GM19043 (cell line): ENCODE measurements at regions not wholly inside any gene's neighbourhood (a gene's known extent, or its start where the extent isn't known, plus 50 kb on each side); places are given as distances from the start of the nearest gene placed in this dataset.

Experiments used
- ATAC-seq: cut with Tn5 transposase; IDR thresholded peaks from one replicate; pipeline ENCODE4 v1.9.1; 2021; ENCODE audit warnings: low read depth; ENCODE audit not compliant: unreplicated experiment

GRCh38 chr2:163462993-163463392, 272.8 kb downstream of the FIGN start:
- no peak for ATAC-seq

GRCh38 chr2:163459986-163460385, 275.8 kb downstream of the FIGN start:
- no peak for ATAC-seq

DNA sequence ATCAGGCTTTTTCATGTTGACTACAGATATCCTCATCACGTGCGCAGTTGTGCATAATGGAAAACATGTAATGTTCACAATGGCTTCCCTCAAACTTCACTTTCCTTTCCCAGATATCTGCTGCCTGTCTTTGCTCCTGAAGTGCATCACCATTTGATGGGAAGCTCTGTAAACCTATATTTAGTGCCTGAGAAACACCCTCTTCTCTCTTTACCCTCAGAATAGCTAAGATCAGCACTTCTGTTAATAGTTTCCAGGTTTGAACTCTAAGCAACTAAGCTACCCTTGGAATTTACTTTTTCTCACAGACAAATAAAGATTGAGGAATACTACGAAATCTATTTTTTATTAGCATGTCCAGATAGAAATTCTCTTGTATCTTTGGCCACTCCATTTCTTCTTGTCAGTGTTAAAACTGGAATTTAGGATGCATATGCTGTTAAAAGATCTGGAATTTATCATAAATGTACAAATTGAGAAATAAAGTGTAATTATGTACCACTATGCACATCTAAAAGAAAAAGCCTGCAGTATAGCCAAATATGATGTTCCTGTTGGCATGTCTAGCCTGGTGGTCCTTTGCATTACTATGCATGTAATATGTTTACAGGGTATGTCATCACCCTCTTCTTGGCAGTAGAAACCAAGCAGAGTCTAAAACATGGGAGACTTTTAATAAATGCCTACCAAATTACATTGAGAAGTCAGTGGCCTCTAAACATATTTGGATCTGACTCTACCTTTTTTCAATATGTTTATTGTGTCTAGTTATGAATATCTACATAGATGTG, 278.7 kb downstream of the FIGN start:
- ATAC-seq, result no peak

GRCh38 chr2:163455815-163456214, 280.0 kb downstream of the FIGN start:
- ATAC-seq, result peak; percentile 92

GRCh38 chr2:163453920-163454319, 281.9 kb downstream of the FIGN start:
- no peak for ATAC-seq

DNA sequence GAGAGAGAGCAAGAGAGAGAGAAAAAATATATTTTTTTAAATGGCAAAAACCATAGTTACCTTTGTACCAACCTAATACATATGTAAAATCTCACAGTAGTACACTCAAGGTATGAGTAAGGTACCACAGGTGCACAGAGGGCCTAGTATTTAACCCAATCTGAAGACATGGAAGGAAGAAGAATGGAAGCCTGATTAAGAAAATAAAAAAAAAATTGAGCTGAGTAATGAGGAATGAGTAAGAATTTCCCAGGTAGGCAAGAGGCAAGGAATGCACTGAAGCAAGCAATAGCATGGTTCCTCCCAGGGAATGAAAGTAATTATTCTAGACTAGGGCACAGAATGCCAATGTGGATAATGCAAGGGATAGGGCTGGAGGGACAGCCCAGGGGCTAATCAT, 294.2 kb downstream of the FIGN start:
- ATAC-seq, result no peak

GRCh38 chr2:163436963-163437362, 298.8 kb downstream of the FIGN start:
- no peak for ATAC-seq

GRCh38 chr2:163428187-163428586, 307.6 kb downstream of the FIGN start:
- ATAC-seq, result no peak

DNA sequence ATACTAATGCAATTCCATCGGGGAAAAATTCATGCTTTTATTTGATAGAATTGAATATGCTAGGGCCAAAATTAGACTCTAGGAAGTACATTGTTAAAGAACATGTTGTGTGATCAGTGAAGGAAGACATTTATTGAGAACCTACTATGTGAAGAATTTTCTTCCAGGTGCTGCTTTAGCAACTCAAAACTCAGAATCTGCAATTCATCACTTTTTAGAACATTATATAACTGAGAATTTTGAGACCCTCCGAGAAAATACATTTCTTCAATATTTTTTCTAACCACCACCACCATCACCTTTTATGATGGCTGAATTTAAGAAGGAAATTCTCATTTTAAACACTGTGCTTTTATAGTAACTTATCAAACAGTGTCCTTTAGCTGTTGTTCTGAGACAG, 315.2 kb downstream of the FIGN start:
- no peak for ATAC-seq

- no peak for ATAC-seq
Observed at GRCh38 chr2:163419000-163419830, 316.6 kb downstream of the FIGN start.

DNA sequence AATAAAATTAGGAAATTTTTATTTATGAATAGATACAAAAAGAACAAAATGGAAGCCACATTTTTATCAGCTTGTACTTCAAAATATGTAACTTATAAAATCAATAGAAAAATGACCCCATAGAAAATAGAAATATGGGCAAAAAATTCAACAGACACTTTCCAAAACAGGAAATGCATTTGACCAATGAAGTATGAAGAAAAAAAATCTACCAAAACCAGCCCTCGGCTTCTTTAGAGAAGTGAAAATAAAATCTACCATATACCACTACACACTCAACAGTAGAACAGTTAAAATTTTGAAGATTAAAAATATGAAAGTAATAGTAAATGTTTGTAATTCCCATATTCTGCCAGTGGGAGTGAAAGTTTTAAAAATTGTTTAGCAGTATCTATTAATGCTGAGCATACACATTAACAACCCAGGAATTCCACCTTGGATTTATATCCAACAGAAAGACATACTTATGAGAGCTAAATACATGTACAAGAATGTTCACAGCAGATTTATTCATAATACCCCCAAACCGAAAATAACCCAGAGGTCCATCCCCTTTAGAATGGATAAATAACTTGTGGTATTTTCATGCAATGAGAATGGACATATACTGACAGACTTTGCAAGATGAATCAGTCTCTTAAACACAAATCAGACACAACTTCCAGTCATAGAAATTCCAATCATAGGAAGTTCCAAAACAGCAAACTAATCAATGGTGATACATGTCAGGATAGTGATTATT, 318.0 kb downstream of the FIGN start:
- peak; percentile 92 for ATAC-seq

DNA sequence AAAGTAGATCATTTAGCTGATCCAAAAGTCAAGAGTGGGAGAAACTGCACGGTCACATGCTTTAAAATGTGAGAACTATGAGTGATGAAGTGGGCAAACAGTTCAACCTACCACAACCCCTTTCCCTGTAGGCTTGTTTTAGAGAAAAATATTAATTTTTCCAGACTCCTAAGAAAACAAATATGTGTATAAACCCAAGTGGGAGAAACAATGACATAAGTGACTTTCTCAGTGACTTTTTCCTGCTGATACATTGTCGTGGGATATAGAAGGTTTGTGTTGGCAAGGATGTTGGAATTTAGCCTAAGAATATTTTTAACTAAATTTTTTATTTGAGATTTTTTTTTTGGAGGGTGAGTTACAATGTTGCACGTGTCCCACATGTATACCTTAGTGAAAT, 321.7 kb downstream of the FIGN start:
- ATAC-seq, result no peak

GRCh38 chr2:163407296-163407695, 328.5 kb downstream of the FIGN start:
- no peak for ATAC-seq

DNA sequence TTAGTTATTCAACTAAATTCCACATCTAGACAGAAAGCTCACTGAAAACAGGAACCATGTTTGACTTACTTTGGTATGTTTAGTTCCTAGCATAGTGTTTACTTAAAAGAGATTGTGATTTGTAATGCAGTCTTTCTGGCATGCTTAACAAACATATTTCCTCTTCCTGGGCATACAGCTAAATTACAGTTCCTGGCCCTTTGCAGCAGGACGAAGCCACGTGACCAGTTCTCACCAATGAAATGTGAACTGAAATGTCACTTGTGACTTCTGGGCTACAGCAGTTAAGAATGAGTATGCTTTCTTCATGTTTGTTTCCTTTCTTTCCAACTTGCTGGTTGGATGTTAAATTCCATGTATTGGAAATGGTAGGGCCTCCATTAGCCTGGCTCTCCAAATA, 330.5 kb downstream of the FIGN start:
- no peak for ATAC-seq

DNA sequence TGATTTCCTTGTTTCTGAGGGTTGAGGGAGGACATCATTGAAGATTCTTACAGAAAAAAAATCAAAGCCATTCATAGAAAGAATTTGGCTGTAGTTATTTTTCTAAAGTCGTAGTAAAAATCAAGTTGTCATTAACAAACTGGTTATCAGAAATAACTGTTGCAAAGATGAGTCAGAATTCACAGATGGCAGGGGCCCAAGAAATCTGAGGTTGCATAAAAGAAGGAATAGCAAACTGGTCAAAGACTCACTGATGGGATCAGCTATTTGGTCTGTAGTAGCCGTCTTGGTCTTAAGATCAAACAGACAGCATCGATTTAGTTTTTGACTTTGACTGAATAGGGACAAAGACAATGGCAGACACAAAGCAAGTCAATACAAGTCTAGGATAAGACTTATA, 334.3 kb downstream of the FIGN start:
- no peak for ATAC-seq

GRCh38 chr2:163397451-163397850, 338.4 kb downstream of the FIGN start:
- ATAC-seq, result no peak

DNA sequence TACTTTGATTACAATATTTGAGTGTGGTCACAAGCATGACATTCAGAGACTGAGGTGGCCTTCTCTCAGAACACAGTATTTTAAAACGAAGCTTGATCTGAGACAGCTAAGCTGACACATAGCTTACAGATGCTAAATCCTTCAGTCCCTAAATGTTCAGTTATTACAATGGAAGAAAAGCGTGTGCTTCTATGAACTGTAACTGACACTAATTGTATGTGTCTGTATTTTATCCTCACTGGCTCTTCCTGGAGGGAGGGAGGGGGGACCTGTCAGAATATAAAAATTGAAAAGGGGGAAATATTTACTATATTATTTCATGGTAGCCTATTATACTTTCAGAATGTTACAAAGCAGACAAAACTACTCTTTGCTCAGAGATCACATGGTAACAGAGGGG, 340.2 kb downstream of the FIGN start:
- no peak for ATAC-seq

DNA sequence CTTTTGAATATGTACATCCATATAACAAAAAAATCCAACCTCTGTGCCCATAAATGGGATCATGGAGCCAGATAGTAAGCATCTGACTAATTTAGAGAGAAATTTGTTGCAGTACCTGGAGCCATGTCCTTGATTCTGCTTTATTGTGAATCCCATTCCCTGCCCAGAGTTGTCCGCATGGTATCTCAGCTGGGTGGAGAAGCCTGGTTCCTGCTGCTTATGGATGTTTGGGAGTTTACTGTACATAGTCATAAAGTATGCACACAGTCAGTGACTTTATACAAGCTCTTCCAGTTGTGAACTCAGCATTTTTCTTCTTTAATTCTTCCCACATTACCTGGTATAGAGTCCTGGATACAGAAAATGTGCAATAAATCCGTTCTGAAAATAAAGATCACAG, 346.0 kb downstream of the FIGN start:
- ATAC-seq, result no peak

- no peak for ATAC-seq
Observed at GRCh38 chr2:163375472-163375871, 360.3 kb downstream of the FIGN start.

- no peak for ATAC-seq
Observed at GRCh38 chr2:163375070-163375469, 360.7 kb downstream of the FIGN start.

DNA sequence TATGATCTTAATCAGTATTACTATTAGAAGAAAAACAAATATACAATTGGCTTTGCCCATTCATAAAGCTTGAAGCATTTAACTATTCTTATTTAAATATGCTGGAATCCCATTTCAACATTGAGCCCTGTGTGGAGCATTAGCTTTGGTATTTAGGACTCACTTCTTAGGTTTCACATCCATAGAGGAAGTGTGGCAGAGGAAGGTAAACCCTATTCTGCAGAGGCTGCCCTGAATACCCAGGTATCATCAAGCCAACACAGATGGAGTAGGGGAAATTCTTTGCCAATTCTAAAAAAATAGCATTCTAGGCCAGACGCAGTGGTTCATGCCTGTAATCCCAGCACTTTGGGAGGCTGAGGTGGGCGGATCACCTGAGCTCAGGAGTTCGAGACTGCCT, 361.5 kb downstream of the FIGN start:
- no peak for ATAC-seq
